HG02943 (cell line): ENCODE measurements at regions not wholly inside any gene's neighbourhood (a gene's known extent, or its start where the extent isn't known, plus 50 kb on each side); places are given as distances from the start of the nearest gene placed in this dataset.

ENCODE experiments used
- ATAC-seq: cut with Tn5 transposase; IDR thresholded peaks from one replicate; pipeline ENCODE4 v1.9.1; 2021; ENCODE audit warnings: mild to moderate bottlenecking, low read depth, moderate library complexity; ENCODE audit not compliant: unreplicated experiment

GRCh38 chr5:167305591-167306213 lies 985.7 kb upstream of the WWC1 start:
- no peak for ATAC-seq

DNA sequence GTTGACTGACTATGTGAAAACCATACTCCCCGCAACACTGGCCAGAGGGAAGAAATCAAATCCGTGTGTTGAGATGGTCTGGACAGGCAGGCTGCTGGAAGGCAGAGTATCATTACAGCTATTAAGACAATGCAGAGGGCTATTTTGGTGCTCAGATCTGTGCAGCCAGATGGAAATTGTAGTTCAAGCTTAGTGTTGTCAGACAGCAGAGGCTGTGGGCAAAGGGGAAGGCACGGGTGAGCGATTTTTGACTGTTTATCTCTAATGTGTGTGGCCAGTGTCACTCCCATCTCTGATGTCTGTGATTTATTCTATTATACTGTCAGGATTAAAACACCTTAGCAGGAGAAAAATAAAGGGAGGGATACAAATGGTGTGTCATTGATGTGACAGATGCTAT lies 984.4 kb upstream of the WWC1 start:
- no peak for ATAC-seq

- no peak for ATAC-seq
These were observed 983.0 kb upstream of the WWC1 start for GRCh38 chr5:167308466-167308865.

GRCh38 chr5:167309941-167310517 lies 981.4 kb upstream of the WWC1 start:
- no peak for ATAC-seq

- ATAC-seq, result no peak
These were observed 980.1 kb upstream of the WWC1 start for GRCh38 chr5:167311340-167311739.

DNA sequence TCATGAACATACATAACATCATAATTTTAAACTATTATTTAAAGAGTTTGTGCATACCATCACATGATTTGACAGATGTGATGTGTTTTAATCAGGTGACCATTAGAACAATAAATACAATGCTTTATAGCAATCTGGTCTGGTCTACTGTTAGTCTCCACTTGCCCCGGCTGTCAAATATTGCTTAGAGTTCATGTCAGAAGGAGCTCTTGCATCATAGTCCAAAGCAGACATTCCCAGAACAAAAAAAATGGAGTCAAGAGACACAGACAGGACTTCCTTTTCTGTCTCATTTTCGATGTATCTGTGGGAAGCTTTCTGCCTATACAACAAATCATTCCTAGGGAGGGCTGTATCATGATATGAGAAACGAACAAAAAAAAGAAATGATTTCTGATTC lies 979.2 kb upstream of the WWC1 start:
- no peak for ATAC-seq

- ATAC-seq, result no peak
These were observed 975.7 kb upstream of the WWC1 start for GRCh38 chr5:167315762-167316161.

- no peak for ATAC-seq
These were observed 973.6 kb upstream of the WWC1 start for GRCh38 chr5:167317884-167318283.

GRCh38 chr5:167319243-167319642 lies 972.2 kb upstream of the WWC1 start:
- no peak for ATAC-seq

DNA sequence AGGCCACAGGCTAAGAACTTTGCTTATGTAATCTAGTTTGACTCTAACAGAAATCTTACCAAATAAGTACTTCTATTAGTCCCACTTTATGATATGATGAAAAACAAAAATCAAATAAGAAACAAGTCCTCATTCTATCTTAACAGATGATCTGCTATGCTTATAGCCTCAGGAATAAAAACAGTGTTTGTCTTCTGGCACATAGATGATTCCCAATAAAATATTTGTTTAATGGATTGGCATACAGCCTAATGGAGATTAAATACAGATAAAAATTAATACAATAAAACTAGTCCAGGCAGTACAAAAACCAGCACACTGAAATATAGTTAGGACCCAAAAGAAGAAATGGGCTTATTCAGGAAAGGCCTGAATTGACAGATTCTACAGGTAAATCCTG lies 971.4 kb upstream of the WWC1 start:
- ATAC-seq, result no peak

DNA sequence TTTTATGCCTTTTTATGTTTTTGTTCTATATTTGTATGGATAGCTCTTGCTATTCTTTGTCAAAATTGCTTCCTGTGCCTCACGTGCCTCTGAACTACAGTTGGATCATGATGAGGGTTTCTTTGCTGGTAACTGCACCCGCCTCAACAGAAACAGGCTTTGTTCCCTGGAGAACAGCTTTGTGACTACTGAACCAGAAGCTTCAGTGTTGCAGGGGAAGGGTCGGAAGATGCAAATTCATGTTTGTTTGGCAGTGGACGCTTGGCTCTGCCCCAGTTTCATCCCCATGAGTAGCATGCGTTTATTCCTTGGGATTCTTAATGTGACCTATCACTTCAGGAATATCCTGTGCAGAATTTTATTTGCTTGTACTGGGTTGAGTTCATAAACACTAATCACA lies 959.1 kb upstream of the WWC1 start:
- no peak for ATAC-seq

- no peak for ATAC-seq
These were observed 955.3 kb upstream of the WWC1 start for GRCh38 chr5:167336161-167336560.

DNA sequence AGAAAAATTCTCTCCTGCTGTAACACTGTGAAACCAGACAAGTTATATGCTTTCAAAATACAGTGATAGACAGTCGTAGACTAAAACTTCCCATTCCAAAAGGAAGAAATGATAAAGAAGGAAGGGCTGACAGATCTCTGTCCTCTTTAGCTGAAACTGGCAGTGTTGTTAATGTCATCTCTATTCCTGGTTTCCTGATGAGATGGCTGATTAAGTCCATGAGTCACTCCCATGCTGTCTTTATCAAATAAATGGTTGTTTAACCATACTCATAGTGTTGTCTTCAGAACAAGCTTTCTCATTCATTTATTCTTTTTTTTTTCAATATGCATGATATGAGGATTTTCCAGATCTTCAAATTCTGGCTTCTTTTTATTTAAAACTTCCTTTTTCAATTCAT lies 952.2 kb upstream of the WWC1 start:
- ATAC-seq, result no peak

- ATAC-seq, result no peak
These were observed 945.0 kb upstream of the WWC1 start for GRCh38 chr5:167346461-167346860.

GRCh38 chr5:167348251-167348926 lies 943.1 kb upstream of the WWC1 start:
- ATAC-seq, result no peak

GRCh38 chr5:167348980-167349379 lies 942.5 kb upstream of the WWC1 start:
- no peak for ATAC-seq

- no peak for ATAC-seq
These were observed 940.1 kb upstream of the WWC1 start for GRCh38 chr5:167351316-167351715.

DNA sequence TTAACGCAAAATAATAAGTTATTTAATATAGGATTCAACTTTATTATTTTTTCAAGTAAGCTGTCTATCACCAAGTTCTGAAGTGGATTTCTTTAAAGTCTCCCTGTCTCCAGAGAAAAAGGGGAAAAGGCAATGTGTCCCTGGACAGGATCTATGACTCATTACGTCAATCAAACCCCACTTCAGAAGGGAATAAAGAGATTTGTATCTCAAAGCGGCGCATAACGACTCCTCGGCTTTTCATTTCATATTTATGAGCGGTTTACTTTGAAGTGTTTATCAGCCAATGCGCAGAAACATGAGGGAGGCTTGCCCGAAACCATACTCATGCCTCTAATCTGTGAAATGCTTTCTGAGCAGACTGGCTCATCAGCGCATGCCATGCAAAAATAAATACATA lies 938.6 kb upstream of the WWC1 start:
- ATAC-seq, result no peak

DNA sequence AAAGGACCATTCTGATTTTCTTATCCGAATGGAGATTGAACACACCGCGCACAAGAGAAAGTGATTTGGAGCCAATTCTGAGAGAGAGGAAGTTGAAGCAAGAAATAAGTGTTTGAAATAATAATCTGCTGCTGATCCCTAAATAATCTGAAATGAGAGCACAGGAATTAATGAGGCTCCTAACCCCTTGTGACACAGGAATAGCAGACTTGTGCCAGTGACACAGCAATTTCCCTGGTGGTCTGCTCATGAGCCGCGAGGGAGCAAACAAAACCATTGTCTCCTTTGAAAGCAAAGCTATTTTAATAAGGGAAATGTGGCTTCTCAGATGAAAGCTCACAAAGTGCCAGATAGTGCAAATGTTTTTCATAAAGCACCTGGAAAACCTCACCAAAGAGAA lies 936.1 kb upstream of the WWC1 start:
- ATAC-seq, result no peak

DNA sequence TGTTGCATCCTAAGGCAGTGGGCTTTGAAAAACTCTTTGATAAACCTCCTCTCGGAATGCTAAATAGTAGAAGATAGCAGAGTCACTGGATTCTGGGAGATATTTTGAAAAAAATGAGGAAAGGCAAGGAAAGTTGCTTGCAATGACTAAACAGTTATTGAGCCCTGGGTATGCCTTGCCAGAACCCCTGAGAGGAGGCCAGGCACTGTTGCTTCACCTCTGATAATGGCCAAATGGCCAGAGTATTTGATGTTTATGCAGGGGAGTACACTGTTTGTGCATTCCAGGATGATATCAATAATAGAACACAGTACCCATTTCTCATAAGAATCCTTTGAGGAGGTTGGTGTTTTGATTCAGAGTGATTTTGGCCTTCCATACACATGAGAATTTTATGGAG lies 935.1 kb upstream of the WWC1 start:
- ATAC-seq, result no peak

DNA sequence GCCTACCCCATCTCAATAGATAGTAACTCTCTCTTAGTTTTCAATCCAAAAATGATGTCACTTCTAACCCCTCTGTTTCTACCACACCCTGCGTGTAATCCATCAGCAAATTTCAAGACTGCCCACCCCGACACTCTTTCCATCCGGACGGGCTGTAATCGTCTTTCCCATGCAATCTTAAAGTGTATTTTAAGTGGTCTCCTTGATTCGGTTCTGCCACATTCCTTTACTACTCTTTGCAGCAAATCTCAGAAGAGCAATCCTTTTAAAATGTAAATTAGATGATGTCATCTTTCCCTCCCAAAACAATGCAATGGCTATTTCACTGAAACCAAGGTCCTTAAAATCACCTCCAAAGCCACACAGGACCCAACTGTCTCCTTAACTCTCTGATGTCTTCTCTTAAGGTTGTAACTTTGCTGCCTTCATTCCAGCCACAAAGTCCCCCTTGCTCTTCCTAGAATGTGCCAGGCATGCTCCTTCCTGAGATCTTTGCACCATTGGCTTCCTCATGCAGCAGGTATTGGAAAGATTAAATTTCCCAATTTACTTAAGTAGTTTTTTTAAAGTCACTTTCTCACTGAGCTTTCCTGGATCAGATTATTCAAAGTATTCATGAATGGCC lies 932.5 kb upstream of the WWC1 start:
- ATAC-seq, result no peak

DNA sequence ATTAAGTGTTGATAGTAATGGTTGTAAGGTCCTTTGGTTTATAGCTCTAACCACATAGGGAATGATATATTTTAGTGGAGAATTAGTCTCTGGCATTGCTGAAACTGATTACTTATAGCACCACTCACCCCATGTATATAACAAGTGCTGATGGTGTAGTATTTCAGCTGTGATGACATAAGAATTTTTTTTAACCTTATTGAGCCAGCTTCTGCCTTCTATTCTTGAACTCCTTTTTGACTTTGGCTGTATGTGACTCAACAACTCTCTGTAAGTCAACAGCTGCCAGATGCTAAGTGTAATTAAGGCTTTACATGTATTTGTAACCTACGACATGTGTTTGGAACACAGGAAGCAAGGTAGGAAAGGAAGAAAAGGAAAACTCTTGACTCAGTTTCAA lies 929.6 kb upstream of the WWC1 start:
- ATAC-seq, result no peak
